Umbilical cord (tissue), 1 donor: ENCODE measurements at regions not wholly inside any gene's neighbourhood (a gene's known extent, or its start where the extent isn't known, plus 50 kb on each side); places are given as distances from the start of the nearest gene placed in this dataset.

Source experiments
- DNase-seq: peaks from one replicate; pipeline ENCODE4 v3.0.0-alpha.2; 2015; ENCODE audit warnings: low spot score

DNA sequence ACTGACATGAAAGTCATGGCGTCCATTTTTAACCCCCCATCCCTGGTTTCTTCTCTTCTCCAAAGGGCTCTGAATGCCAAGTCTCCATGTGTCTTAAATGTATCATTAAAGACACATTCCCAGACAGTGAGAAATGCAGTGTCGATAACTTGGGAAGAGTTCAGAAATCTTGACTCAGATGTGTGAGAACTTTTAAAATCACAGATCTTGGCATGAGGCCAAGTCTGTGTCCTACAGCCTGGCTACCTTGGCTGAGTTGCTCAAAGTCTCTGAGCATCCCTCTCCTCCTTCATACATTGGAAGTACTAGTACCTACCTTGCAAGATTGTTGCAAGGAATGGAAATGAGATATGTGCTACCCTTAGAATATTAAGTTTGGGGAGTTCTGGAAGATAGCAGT is 1046.5 kb upstream of the RBFOX1 start:
- no peak for DNase-seq

DNA sequence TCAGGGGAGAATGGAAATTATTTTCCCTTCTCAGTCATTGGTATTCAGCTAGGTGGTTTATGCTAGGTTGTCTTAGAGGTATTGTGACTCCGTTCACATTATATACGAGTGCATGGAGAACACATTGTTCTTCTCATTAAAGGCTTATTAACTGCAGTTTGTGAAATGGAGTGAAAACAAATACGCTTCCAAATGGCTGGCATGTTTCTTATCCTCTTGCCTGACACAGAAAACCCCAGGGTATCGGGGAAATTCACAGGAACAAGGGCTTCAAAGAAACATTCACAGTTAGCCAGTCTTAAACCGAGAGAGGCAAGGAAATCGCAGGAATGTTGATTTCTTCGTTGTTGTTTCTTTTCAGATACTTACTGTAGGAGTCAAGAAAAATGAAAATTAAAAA is 1047.9 kb upstream of the RBFOX1 start:
- no peak for DNase-seq

GRCh38 chr16:6281994-6282393 is 1050.7 kb upstream of the RBFOX1 start:
- DNase-seq = no peak

- DNase-seq = no peak
These were observed 1051.4 kb upstream of the RBFOX1 start for GRCh38 chr16:6281274-6281673.

- DNase-seq = no peak
These were observed 1052.6 kb upstream of the RBFOX1 start for GRCh38 chr16:6280055-6280454.

DNA sequence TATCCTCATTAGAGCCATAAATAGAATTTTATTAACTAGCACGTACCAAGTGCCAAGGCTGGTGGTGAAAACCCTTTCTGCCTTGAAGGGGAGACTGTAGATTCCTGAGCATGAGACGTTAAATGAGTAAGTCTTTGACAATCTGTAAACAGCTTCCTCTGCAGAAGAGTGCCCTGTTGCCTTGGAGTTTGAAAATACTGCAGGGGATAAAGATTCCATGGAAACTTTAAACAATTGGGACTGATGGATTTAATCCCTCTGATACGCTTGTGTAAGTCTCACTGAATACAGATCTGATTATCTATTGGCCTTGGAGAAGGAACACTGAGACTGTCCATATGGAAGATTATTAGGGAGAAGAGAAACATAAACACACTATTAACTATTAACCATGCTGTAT is 1053.4 kb upstream of the RBFOX1 start:
- DNase-seq = no peak

- no peak for DNase-seq
These were observed 1058.3 kb upstream of the RBFOX1 start for GRCh38 chr16:6274351-6274750.

- DNase-seq = no peak
These were observed 1065.0 kb upstream of the RBFOX1 start for GRCh38 chr16:6267682-6268081.

DNA sequence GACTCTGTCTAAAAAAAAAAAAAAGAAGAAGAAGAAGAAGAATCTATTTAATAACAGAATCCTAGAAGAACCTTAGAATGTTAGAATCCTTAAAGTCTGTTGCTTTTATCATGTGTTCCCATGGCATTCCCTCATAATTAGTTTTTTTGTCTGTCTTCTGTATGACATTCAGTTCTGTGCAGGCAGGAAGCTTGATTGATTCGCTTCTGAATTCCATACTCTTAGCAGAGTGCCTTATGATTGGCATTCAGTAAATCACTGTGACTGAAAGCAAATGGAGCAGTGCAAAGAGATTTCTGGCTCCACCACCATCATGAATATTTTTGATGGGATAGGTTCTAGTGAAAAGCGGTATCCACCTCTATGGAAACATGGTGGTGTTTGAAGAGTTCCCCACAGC is 1065.9 kb upstream of the RBFOX1 start:
- no peak for DNase-seq

DNA sequence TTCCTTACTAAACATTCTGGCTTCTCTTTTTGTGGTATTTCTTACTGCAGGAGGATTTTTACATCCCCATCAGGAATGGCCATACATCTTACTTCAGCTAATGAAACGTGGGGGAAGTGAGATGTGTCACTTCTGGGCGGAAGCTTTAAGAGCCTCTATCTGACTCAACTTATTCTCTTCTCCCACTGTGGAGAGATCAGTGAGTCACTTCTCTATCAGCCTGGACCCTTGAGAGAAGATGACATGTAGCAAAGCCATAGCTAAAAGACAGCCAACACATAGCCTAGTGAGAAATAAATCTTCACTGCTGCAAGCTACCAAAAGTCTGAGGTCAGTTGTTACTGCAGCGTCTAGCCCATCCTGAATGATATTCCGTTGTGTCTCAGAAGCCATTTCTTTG is 1066.7 kb upstream of the RBFOX1 start:
- no peak for DNase-seq

DNA sequence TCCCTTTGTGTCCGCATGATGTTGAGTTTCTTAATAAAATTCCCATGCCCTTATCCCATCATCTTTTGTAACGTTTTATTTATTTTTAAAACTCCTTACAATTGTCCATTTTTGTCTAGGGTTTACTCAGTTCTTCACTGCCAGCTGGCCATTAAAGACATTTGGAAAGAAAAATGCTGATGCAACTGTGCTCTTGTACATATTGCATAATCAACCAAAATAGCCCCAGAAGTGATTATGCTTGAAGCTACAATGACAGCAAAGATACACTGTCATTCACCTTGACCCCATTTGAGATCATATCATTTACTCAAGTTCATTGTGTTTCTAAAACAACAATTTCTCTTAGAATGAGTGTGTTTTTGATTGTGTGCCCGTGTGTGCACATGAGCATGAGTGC is 1074.6 kb upstream of the RBFOX1 start:
- no peak for DNase-seq

DNA sequence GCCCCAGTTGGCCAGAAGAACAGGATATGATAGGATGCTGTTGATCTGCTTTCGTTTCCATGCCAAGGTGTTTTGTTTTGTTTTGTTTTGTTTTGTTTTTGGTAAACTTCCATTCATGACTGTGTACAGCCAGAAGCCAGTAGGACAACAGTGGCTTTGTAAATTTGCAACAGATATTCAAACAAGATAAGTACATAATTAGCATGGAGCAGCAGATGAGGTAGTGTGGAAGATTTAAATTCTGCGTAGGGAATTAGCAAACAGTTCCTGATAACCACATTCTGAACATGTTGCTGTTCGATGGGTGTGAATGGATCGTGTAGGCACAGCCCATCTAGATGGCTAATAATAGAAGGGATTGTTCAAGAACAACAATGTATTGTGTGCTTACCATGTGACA is 1080.1 kb upstream of the RBFOX1 start:
- DNase-seq = no peak

- no peak for DNase-seq
These were observed 1082.1 kb upstream of the RBFOX1 start for GRCh38 chr16:6250511-6250910.

- DNase-seq = no peak
These were observed 1082.8 kb upstream of the RBFOX1 start for GRCh38 chr16:6249863-6250262.

GRCh38 chr16:6248199-6248598 is 1084.4 kb upstream of the RBFOX1 start:
- DNase-seq = no peak

GRCh38 chr16:6247775-6248174 is 1084.9 kb upstream of the RBFOX1 start:
- DNase-seq = no peak

DNA sequence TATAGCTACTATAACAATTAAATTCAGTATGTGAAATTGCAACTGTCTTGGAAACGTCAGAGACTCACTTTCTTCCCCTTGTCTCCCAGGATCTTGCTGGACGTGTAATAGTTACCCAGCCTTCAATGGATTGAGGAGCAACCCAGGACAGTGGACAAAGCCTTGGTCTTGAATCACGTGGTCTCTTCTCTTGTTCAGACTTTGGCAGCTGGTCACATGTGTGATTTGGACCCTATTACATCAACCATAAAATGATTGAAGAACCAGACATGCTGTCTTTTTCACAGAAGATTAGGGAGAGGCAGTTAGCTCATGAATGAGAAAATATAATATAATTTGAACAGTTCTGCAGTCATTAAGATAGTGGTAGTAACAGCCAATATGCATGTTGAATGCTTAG is 1085.5 kb upstream of the RBFOX1 start:
- no peak for DNase-seq

GRCh38 chr16:6246266-6246665 is 1086.4 kb upstream of the RBFOX1 start:
- no peak for DNase-seq

DNA sequence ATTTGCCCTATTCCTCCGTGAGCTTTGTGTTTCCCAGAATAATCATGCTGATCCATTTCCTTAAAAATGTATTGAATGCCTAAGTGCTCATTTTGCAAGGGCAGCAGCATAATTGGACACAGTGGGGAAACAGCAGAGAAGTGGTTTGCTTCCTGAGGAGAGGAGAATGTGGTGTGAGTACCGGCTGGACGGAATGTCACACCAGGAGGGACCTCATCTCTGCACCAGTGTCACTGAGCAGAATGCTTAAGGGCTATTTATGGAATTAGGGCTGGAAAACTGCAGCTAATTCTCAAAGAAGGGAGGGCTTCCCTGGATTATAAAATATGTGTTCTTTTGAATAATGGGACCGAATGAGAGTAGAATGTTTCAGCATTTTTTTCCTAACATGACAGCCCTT is 1100.6 kb upstream of the RBFOX1 start:
- DNase-seq = no peak

DNA sequence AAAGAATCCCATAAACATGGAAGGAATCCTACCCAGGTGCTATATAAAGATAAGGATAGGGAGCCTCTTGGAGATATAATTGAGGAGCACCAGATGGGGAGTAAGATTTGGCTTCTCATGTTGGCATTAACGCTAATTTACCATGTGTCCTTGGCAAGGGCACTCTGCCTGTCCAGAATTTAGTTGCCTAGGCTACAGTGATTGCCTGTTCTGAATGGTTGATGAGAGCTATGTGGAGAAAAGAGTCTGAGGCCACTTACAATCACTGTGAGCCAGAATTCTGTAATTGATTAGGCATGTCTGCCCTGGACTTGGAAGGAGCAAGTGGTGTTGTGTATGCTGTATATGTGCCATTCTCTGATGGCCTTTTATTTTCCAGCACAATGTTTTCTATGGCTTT is 1101.2 kb upstream of the RBFOX1 start:
- no peak for DNase-seq

- no peak for DNase-seq
These were observed 1103.5 kb upstream of the RBFOX1 start for GRCh38 chr16:6229186-6229585.

GRCh38 chr16:6218855-6219254 is 1113.8 kb upstream of the RBFOX1 start:
- no peak for DNase-seq

- DNase-seq = no peak
These were observed 1115.8 kb upstream of the RBFOX1 start for GRCh38 chr16:6216836-6217235.

GRCh38 chr16:6211644-6212043 is 1114.0 kb upstream of the EEF2KMT start:
- DNase-seq = no peak

DNA sequence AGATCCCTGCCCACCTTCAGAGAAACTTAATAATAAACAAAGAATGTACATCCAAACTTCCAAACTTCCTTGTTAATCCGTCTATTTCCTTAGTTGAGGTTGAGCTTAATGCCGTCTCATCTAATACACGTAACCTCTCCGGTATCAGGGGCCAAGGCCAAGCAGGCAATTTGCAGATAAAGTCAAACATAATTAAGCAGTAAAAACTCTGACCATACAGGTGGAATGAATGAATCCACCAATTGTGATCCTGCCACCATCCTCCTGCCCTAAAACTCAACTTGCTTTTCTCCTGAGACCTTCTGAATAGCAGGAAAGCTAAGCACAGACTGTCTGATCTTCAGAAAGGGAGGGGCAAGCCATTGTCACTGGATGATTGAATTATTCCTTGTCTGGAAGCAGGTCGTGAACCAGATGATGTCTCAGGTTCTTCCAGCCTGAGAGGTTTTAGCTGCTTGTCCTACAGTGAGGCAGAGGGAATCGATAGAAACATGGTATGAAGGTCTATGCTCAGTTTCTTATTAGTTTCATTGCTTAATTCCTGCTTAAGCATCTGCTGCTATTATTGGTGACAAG is 1111.8 kb upstream of the EEF2KMT start:
- no peak for DNase-seq
